RWPE2 (cell line): ENCODE measurements at regions not wholly inside any gene's neighbourhood (a gene's known extent, or its start where the extent isn't known, plus 50 kb on each side); places are given as distances from the start of the nearest gene placed in this dataset.

Experiments
- ATAC-seq: fragments of 200-7000 bp; cut with Tn5 transposase; 3 replicates; pipeline ENCODE4 v1.9.1; 2021; ENCODE audit warnings: low read depth
- DNase-seq: peaks from one replicate; pipeline ENCODE4 v3.0.0-alpha.2; 2020; ENCODE audit warnings: low spot score
- H3K27ac ChIP-seq: fragments of 450-650 bp; 2 replicates; pipeline ENCODE4 v1.5.1; 2017; ENCODE audit warnings: mild to moderate bottlenecking; ENCODE audit not compliant: poor library complexity, severe bottlenecking
- H3K27me3 ChIP-seq: fragments of 250-450 bp; sonication (Bioruptor Pico); 2 replicates; pipeline ENCODE4 v1.5.1; 2021; ENCODE audit warnings: mild to moderate bottlenecking, moderate library complexity; ENCODE audit not compliant: insufficient read depth, poor library complexity, severe bottlenecking
- H3K36me3 ChIP-seq: fragments of 250-450 bp; sonication (Bioruptor Pico); 2 replicates; pipeline ENCODE4 v1.5.1; 2020; ENCODE audit warnings: low read depth, mild to moderate bottlenecking, moderate library complexity
- H3K4me1 ChIP-seq: fragments of 250-450 bp; sonication (Bioruptor Pico); 2 replicates; pipeline ENCODE4 v1.5.1; 2021; ENCODE audit warnings: mild to moderate bottlenecking, moderate library complexity; ENCODE audit not compliant: insufficient read depth, poor library complexity, severe bottlenecking
- H3K4me3 ChIP-seq: fragments of 250-450 bp; sonication (Bioruptor Pico); 2 replicates; pipeline ENCODE4 v1.5.1; 2021; ENCODE audit warnings: mild to moderate bottlenecking, moderate library complexity; ENCODE audit not compliant: severe bottlenecking
- H3K9me3 ChIP-seq: fragments of 250-450 bp; sonication (Bioruptor Pico); 2 replicates; pipeline ENCODE4 v1.5.1; 2021; ENCODE audit warnings: mild to moderate bottlenecking, moderate library complexity; ENCODE audit not compliant: severe bottlenecking
- TF ChIP-seq, protein P1 (sequence below): fragments of 450-650 bp; IDR thresholded peaks from one replicate; pipeline ENCODE4 v1.5.1; 2017; ENCODE audit warnings: mild to moderate bottlenecking, moderate library complexity; ENCODE audit not compliant: poor library complexity, severe bottlenecking

DNA sequence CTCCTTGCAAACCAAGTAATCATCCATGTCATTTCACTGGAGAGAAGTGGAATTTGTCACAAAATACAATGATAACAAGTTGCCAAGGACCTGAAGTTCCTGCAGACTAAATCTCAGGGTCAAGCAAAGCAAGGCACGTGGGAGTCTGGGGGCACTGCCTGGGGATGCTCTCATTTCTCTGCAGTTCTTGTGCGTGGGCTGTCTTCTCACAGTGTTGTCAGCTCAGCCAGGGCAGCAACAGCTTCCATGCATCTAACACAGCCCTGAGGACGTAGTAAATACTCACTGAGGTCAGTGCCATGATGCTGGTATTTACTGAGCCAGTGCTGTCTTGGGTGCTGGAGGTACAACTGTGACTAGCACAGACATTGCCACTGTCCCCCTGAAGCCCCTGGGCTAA, 62.9 kb upstream of the CMKLR1 start:
- no peaks in the 10 kb centered on the region for H3K4me1 ChIP-seq
- ATAC-seq, result no peak
- no peak for DNase-seq
- TF ChIP-seq, protein P1, sequence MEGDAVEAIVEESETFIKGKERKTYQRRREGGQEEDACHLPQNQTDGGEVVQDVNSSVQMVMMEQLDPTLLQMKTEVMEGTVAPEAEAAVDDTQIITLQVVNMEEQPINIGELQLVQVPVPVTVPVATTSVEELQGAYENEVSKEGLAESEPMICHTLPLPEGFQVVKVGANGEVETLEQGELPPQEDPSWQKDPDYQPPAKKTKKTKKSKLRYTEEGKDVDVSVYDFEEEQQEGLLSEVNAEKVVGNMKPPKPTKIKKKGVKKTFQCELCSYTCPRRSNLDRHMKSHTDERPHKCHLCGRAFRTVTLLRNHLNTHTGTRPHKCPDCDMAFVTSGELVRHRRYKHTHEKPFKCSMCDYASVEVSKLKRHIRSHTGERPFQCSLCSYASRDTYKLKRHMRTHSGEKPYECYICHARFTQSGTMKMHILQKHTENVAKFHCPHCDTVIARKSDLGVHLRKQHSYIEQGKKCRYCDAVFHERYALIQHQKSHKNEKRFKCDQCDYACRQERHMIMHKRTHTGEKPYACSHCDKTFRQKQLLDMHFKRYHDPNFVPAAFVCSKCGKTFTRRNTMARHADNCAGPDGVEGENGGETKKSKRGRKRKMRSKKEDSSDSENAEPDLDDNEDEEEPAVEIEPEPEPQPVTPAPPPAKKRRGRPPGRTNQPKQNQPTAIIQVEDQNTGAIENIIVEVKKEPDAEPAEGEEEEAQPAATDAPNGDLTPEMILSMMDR, result no peak
- no peak overlapping the region for H3K4me3 ChIP-seq
- H3K9me3 ChIP-seq, result no peaks in the 10 kb centered on the region
- no peaks in the 10 kb centered on the region for H3K36me3 ChIP-seq
- H3K27ac ChIP-seq, result no peak overlapping the region
- H3K27me3 ChIP-seq, result no peaks in the 10 kb centered on the region

DNA sequence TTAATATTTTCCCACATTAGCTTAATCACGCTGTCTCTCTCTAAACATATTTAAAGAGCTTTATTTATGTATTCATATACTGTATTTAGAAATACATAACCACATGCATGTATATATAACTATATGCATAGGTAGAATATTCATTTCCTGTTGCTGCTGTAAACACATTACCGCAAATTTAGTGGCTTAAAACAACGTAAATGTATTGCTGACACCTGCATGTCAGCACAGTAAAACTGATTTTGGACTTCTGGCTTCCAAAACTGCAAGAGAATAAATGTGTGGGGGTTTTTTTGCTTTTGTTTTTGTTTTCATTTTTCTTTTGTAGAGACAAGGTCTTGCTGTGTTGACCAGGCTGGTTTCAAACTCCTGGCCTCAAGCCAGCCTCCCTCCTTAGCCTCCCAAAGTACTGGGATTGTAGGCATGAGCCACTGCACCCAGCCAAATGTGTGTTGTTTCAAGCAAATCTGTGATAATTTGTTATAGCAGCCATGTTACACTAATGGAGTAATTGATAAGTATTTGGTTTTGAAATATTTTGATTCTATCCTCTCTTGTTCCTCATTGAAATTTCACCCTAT, 61.9 kb upstream of the CMKLR1 start:
- no peak for ATAC-seq
- DNase-seq, result no peak
- Histone ChIP-seq H3K36me3 (no peaks in the 10 kb centered on the region), H3K4me3 (no peak overlapping the region), H3K27ac (no peak overlapping the region), H3K27me3 (no peaks in the 10 kb centered on the region), H3K9me3 (no peaks in the 10 kb centered on the region), H3K4me1 (no peaks in the 10 kb centered on the region)
- TF ChIP-seq, protein P1, result no peak

DNA sequence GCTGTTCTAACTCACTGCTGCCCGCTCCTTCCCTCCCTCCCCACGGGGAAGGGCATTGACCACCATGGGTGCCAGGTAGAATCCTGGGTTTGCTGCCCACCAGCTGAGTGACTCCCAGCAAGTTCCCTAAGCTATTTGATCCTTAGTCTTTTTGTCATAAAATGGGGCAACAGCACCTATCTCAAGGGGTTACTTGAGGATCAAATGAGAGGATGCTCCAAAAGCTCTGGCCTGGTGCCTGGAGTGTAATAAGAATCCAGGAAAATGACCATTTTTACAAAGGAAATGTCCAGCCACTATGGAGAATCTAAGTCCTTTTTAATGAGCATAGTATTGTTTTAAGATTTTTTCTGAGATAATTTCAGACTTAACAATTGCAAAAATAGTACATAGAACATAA, 61.4 kb upstream of the CMKLR1 start:
- H3K4me3 ChIP-seq, result no peak overlapping the region
- H3K36me3 ChIP-seq, result no peaks in the 10 kb centered on the region
- no peaks in the 10 kb centered on the region for H3K9me3 ChIP-seq
- no peak overlapping the region for H3K27ac ChIP-seq
- DNase-seq (no peak), ATAC-seq (no peak)
- TF ChIP-seq, protein P1, result no peak
- no peaks in the 10 kb centered on the region for H3K27me3 ChIP-seq
- H3K4me1 ChIP-seq, result no peaks in the 10 kb centered on the region

DNA sequence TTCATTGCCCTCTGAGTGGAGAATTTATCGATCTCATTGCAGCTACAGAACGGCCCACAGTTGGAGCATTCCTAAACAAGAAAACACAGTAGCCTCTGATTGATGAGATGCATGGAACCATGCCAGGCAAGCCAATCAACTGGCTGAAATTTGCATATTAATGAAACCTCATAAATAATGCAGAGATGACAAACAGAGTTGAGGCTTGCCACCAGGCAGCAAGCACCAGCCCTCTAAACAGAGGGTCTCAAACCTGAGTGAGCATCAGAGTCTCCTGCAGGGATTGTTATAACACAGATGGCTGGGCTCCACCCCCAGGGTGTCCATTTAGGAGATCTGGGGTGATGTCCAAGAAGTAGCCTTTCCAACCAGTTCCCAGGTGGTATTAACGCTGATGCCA, 60.9 kb upstream of the CMKLR1 start:
- TF ChIP-seq, protein P1, result no peak
- Histone ChIP-seq H3K36me3 (no peaks in the 10 kb centered on the region), H3K9me3 (no peaks in the 10 kb centered on the region), H3K4me1 (no peaks in the 10 kb centered on the region), H3K4me3 (no peak overlapping the region), H3K27ac (no peak overlapping the region), H3K27me3 (no peaks in the 10 kb centered on the region)
- no peak for DNase-seq
- no peak for ATAC-seq

DNA sequence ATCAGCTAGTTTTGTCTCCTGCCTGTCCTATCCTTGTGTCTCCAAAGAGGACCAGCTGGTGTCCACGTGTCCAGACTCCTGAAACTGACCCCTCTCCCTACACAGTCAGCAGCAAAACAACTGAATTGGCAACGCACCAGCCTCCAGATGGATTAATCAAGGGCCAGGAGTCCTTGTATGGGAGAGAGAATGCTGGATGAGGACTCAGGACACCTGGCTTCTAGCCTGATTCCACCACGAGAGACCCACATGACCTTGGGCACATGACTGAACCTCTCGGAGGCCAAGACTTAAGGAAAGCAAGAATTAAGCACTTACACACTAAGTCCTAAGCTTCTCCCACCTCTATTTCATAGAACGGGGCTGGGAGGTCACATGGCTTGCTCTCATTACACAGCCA, 60.4 kb upstream of the CMKLR1 start:
- no peaks in the 10 kb centered on the region for H3K4me1 ChIP-seq
- DNase-seq, result no peak
- H3K9me3 ChIP-seq, result no peaks in the 10 kb centered on the region
- no peaks in the 10 kb centered on the region for H3K36me3 ChIP-seq
- H3K4me3 ChIP-seq, result no peak overlapping the region
- TF ChIP-seq, protein P1, result no peak
- H3K27ac ChIP-seq, result no peak overlapping the region
- H3K27me3 ChIP-seq, result no peaks in the 10 kb centered on the region
- no peak for ATAC-seq
